SH-SY5Y (cell line): ENCODE measurements at regions not wholly inside any gene's neighbourhood (a gene's known extent, or its start where the extent isn't known, plus 50 kb on each side); places are given as distances from the start of the nearest gene placed in this dataset.

Experiments used
- GATA2 ChIP-seq: IDR thresholded peaks from 2 replicates; pipeline ENCODE4 v1.6.1; 2011; ENCODE audit warnings: mild to moderate bottlenecking, low read depth, low read length
- GATA3 ChIP-seq: IDR thresholded peaks from 2 replicates; pipeline ENCODE4 v1.6.1; 2011; ENCODE audit warnings: low read depth, mild to moderate bottlenecking, low read length, moderate library complexity

DNA sequence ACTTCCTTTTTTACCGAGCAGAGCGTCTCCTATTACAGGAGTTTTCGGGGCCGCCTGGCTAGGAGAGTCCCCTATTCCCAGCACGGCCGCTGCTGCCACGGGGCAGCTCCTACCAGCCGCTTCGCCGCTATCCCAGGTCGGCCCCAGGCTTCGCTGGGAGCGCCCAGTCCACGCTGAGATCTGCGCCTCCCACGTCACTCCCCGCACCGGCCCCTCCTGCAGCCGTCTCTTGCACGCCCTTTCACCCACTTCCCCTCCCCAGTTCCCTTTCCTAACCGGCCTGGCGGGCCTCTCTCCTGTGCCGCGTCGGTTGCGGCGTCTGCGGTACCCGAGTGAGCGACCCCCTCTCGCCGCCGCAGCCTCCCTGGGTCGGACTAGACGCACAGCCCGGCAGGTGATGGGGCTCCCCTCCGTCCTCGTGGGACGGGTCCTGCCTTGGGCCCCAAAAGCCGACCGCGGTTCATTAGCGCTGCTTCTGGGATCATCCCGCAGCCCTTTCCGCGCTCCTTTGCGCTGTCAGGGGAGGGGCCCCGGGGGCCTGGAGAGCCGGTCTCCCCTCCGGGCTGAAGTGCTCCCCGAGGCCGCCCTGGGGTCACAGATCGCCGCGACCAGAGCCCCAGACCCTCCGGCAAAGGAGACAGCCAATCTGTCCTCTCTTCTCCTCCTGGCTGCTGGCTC lies 1318.4 kb downstream of the TMEM121 start:
- TF ChIP-seq GATA2 (no peak), GATA3 (no peak)
